HG02642 (cell line): ENCODE measurements at regions not wholly inside any gene's neighbourhood (a gene's known extent, or its start where the extent isn't known, plus 50 kb on each side); places are given as distances from the start of the nearest gene placed in this dataset.
"Not testable (repeated sequence)": the region's sequence is repeated elsewhere in the genome, so short reads cannot be mapped to it uniquely, and the experiment has no call there.

Experiments
- ATAC-seq: cut with Tn5 transposase; IDR thresholded peaks from one replicate; pipeline ENCODE4 v1.9.1; 2021; ENCODE audit warnings: mild to moderate bottlenecking; ENCODE audit not compliant: unreplicated experiment, poor library complexity

DNA sequence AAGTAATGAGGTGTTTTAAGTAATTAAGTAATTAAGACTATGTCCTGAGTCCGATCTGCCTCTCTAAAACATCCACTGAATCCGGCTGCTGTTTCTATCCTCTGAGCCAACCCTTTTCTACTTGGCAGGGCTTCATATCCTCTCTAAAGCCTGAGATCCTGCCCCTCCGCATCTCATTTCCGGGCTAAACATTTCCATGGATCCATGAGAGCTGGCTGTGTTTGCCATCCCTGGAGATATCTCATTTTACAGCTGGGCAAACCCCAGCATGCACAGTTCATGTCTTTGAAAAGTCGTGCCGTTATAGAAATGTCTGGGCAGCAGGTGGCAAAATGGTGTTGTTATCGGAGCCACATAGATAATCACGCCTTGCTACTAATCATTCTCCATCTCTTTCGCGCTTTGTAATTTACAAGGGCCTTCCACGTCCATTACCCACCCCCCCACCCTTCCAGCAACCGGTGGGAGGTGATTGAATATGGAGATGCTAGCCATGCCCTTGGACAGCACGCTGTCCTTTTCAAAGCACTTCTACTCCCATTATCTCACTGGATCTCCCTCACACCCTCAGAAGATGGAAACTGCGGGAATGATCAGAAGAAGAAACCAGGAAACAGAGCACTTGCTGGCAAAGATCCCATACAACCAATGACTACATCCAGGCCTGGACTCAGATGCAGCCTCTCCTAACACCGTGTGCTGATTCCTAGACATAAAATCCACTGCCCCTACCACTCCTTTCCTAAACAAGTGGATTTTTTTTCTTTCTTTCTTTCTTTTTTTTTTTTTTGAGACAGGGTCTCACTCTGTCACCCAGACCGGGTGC lies 1189.2 kb downstream of the TYW1 start:
- ATAC-seq: no peak

DNA sequence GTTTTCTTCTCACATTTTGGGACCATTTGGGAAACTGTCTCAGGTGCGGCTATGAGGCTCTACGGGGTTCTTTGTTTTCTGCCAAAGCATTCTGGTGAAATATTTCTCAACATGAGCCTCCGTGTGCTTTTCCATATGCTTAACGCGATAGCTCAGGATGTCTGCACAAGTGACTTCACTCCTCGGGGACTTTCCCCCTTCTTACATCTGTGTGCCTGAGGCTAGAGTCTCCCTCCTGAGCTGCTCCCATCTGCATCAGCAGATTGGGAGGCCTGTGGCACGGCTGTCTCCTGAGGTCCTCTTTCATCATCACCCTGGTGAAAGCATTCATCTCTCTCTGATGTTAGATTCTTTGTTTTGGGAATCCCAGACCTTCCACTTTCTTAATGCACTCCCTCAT lies 1190.9 kb downstream of the TYW1 start:
- ATAC-seq: no peak

DNA sequence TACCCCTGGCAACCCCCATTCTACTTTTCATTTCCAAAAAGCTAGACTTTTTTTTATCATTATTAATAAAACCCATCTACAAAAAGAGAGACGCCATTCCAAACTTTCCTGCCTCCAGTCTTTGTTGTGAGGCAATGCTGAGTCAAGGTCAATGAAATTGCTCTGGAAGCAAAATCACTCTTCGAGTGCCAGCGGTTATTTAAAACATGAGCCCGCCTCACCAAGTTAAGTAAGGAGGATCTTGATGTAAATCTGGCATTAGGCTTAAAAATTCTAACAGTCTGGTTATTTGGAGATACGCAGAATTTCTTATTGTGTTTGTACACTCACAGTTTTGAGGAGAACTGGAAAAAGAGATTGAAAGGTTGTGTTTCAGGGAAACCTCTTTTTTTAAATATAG lies 1196.3 kb downstream of the TYW1 start:
- no peak for ATAC-seq

DNA sequence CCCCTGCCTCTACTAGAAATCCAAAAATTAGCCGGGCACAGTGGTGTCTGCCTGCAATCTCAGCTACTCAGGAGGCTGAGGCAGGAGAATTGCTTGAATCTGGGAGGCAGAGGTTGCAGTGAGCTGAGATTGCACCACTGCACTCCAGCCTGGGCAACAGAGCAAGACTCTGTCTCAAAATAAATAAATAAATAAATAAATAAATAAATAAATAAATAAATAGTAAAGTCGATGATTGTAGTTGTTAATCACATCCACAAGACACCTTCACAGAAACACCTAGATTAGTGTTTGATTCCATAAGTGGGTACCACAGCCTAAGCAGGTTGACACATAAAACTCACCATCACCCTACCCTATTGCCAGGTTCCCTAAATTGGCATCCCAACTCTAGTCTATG lies 1199.0 kb downstream of the TYW1 start:
- not testable (repeated sequence) for ATAC-seq

DNA sequence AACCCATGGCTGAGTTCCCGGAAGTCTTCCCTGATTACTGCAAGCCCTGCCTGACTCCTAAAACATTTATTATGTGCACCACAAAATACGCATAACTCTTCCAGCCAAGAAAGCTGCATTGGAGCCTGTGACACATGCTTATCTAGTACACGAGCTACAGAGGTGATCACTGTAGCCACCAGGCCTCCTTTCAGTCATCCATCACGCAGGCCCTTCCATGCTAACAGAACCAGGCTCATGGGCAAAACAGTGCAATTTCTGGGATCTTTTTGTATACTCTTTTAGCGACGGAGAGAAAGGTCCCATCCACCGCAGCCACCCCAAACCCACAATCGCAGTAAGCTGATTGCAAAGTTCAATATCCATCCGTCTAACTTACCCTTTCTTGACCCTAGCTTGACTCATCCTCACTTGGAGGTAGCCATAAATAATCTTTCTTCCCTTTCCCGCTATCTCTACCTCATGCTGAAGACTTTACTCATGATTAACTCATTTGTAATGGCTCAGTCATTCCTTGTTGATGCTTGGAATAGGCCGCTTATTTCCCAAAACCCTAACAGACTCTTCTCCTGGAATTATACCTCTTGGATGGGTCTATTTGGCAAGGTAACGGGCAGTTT lies 1203.5 kb downstream of the TYW1 start:
- no peak for ATAC-seq

DNA sequence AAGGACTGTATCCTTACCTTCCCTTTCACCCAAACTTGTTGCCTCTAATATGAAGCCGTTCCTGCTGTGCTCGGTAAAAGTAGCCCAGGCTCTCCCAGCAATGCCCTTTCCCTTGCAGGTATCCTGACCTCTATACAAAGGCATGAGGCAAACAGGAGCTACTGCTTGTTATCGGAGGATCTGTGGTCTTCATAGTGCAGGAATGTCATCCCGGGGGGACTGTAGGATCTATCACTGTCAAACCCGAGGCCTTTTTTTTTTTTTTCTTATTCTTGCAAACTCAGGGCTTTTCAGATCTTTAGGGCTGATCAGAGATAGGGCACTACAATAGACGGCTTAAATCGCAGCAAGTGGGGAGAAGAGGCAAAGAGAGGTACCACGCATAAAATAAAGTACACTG lies 1206.6 kb downstream of the TYW1 start:
- no peak for ATAC-seq

DNA sequence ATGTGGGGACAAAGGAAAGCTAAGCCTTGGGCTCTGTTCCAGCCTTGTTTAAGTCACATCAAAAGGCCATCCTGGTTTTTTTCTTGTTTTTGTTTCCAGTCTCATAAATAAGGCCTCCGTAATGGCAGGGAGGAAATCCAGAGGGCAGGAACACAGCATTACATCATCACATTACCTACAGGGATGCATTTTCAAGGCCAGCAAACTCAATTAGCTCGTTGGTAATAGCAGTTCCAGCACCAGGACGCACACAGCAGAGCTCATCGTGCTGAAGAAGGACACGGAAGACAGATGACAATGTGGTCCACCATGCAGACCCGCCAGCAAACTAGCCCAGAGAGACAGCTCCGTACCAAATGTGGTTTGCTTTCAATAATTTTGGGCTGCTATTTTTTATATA lies 1209.2 kb downstream of the TYW1 start:
- ATAC-seq: no peak

DNA sequence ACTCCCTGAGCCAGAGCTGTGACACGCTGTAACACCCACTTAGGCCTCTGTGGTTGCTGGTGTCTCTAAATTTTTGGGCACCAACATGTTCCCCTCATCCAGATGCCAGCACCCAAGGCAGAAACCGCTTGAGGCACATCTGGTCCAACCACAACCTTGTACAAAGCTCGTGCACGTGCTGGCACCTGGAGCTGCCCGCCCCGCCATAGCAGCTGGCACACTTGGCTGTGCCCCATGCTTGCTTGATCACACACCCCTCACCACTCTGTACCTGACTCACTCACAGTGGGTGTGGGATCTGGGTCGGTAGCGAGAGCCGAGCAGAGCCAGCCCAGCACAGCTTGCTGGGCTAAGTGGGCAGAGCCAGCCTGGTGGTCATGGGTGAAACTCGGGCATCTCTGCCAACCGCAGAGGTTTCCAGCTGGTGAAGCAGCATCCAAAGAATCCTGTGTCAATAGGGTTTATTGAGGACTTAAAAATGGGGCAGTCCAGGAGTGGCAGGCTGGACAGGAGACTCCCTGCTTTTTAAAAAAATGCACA lies 1210.4 kb downstream of the TYW1 start:
- ATAC-seq: no peak

DNA sequence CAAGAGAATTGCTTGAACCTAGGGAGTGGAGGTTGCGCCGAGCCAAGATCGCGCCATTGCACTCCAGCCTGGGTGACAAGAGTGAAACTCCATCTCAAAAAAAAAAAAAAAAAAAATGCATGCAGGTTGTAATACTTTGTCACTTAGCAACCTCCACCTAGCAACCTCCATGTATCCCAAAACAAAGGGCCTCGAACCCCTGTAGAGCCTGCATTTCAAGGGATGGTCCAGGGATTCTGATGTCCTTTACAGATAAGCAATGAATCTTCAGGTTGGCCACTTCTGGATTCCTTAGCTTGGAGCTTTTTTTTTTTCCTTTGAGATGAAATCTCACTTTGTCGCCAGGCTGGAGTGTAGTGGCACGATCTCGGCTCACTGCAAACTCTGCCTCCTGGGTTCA lies 1211.0 kb downstream of the TYW1 start:
- no peak for ATAC-seq

DNA sequence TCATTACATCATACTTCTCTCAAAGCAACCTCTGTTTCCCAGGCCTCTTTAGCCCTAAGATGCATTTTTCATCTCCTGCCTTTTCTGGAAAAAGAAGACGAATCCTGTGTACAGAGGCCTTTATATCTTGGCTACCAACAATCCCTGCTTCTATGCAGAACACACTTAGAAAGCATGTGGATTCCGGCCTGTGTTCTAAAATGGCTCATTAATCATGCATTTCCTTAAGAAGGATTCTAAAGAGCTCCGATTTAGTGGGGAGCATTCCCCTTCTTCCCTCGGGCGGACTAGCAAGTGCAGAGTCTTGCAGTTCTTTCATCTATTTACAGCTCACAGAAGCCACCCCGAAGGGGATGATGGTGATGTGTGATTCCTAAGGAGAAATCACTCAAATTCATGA lies 1212.9 kb downstream of the TYW1 start:
- ATAC-seq: no peak

DNA sequence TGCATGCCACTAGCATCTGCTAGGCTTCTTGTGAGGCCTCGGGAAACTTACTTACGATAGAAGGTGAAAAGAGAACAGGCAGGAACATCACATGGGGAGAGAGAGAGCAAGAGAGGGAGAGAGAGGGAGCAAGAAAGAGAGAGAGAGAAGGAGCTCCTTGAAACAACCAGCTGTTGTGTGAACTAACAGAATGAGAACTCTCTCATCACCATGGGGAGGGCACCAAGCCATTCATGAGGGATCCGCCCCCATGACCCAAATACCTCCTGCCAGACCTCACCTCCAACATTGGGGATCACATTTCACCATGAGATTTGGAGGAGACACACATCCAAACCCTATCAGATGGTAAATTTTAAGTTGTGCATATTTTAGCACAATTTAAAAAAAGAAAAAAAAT lies 1217.2 kb downstream of the TYW1 start:
- no peak for ATAC-seq

DNA sequence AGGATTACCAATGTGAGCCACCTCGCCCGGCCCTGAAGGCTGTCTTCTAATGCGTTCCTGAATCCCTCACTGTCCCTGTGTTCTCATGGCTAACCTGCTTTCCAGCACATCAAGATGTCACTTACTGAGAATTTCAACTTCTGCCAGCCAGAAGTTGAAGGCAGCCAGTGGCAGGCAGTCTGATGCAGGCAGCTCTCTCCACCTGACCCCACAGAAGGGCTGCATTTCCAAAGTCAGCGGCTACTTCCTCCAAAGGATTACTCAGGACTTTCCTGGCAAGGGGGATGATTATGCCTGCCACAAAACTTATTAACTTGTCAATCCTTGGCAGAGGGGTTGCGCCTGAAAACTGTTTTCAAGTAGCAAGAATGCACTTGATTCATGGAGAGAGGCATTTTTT lies 1219.4 kb downstream of the TYW1 start:
- no peak for ATAC-seq

DNA sequence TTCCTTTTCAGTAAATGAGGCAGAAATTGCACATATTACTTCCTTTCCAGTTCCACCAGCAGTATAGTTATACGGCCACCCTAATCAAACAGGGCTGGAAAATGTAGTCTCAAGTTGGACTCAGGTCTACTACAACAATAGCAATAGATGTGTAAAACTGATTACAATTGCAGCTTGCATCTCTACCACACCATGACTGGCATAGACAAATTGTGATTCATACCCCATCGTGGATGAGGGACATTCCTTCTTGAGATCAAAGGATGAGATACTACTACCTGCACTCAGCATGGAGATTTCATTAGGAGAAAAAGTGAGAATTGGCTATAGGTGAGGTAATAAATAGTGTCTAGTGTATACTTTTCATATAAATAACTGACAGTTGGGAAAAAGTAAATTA lies 1220.8 kb downstream of the TYW1 start:
- ATAC-seq: no peak

DNA sequence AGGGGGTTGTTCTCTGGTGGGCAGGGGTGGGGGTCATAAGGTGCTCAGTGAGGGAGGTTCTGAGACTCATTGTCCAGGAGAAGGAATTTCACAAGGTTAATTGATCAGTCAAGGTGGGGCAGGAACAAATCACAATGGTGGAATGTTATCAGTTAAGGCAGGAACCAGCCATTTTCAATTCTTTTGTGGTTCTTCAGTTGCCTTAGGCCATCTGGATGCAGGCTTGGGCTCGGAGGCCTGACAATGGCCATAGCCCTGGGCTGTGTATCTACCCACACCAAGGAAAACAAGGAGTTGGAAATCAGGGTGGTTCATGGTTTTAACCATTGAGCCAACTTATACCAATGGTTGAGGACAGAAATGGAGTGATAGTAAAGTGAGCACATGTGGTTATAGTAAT lies 1221.8 kb downstream of the TYW1 start:
- ATAC-seq: no peak

DNA sequence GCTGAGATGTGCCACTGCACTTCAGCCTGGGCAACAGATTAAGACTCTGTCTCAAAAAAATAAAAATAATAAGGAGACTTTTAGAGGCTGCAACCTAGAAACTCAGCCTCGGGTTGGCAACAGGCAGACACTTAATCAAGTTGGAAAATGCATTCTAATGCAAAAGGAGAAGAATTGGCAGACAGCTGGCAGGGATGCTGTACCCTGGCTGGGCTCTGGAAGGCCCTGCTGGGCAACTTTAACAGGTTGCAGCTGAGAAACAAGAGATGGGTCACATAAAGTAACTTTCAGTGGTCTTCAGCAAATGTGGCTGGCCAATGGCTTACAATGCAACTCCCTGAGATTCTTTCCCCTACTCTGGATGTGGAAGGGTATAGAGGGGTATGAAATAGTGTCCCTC lies 1225.7 kb downstream of the TYW1 start:
- ATAC-seq: no peak

DNA sequence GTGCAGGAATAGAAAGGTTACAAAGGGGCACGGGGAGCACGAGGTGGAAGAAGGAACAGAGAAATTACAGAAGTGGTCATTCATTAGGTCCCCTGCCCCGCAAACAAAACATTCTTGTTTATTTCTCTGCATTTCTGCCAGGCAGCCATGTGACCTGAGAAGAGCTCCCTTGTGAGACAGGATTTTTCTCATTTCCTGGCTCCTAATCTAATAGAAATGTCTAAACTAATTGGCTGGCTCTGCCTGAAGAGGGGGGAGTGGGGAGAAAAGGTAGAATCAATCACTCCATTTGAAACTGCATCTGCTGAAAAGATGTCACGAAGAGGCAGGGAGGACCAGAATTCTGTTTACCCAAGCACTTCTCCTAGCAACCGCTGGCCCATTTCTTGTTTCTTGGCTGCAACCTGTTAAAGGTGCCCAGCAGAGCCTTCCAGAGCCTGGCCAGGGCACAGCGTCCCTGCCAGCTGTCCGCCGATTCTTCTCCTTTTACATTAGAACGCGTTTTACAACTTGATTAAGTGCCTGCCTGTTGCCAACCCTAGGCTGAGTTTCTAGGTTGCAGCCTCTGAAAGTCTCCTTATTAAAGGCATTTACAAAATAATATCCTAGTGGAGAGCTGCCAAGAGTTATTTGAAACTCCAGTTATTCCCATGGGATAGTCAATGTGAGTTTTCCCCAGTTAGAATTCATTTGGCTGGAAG lies 1227.6 kb downstream of the TYW1 start:
- ATAC-seq: no peak

DNA sequence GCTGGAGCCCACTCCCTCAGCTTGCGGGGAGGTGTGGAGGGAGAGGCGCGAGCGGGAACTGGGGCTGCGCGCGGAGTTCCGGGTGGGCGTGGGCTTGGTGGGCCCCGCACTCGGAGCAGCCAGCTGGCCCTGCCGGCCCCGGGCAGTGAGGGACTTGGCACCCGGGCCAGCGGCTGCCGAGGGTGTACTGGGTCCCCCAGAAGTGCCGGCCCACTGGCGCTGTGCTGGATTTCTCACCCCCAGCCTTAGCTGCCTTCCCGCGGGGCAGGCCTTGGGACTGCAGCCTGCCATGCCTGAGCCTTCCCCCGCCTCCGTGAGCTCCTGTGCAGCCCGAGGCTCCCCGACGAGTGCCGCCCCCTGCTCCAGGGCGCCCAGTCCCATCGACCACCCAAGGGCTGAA lies 1234.4 kb downstream of the TYW1 start:
- ATAC-seq: not testable (repeated sequence)

DNA sequence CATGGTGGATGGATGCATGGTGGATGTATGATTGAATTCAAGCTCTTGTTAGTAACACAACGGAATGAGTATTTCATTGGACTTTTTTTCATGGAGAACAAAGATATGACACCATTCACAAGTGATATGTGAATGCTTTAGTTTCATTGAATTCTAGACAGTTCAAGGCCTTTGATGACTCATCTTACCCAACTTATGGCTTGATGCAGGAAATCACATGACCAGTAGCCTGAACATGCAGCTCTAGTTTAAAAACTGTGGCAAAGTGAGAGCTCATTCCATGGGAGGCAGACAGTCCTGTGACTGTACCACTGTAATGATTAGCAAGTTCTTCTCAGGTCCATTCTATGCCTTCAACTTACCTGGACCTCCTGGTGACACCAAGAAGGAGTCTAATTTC lies 1239.3 kb downstream of the TYW1 start:
- no peak for ATAC-seq

DNA sequence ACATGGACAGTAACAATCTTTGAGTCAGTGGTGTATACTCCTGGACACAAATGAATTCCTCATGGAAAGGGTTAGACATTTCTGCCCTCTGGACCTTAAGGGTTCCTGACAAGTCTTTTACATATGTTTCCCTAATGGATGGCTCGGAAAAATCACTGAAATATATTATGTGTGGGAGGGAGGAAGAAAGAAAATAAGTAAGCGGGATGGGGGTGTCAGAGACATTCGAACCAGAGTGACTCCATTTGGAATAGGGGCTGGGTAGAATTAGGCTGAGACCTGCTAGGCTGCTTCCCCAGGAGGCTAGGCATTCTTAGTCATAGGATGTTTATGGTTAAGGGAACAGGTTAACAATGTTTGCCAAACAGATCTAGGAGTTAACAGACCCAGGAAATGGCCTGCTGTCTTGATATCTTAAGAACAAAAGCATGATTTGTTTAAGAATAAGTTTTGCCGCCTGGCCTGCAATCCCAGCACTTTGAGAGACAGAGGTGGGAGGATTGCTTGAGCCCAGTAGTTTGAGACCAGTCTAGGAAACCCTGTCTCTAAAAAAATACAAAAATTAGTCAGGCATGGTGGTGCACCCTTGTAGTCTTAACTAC lies 1241.7 kb downstream of the TYW1 start:
- ATAC-seq: no peak

DNA sequence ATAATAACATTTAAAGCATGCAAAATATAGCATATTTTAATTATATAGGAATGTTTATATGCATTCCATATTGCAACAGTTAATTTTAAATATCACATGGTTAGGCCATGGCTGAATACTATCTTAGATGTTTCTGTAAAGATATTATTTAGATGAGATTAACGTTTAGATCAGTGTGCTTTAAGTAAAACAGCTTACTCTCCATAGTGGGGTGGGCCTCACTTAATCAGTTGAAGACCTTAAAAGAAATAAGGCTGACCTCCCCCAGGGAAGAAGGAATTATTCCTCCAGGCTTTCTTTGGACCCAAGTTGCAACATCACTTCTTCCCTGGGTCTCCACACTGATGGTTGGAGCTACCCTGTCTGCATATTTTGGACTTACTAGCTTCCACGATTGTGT lies 1246.5 kb downstream of the TYW1 start:
- ATAC-seq: no peak

DNA sequence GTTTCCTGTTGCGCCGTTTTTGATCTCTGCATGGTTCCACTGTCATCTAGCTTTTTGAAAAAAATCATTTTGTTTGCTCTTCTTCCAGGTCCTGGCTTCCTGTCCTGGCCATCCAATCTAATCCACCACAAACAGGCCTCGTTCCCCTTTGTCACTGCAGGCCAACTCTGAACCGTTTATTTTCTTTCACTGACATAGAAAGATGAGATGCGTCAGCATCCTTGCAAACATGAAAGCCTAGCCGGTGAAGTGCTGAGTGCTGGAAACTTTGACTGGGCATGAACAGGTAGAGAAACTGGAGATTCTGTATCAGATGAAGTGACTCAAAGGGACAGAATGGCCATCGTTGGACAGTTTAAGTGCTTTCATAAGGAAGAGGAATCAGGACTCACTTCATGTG lies 1247.8 kb downstream of the TYW1 start:
- no peak for ATAC-seq
